ENCODE measurements at regions not wholly inside any gene's neighbourhood (a gene's known extent, or its start where the extent isn't known, plus 50 kb on each side); places are given as distances from the start of the nearest gene placed in this dataset.

- no peak for TF ChIP-seq CTCF (IDR thresholded peaks at IDR 0.05; ENCODE audit: insufficient read depth, low read depth, low read length)
- no peak for TF ChIP-seq EZH2 (IDR thresholded peaks at IDR 0.05; ENCODE audit: insufficient read depth, low read length)
These were observed 1692.7 kb downstream of the EFNA5 start for GRCh38 chr5:105978011-105978410.

Measured in astrocyte (in vitro differentiated cells and primary cell).